ENCODE measurements at regions not wholly inside any gene's neighbourhood (a gene's known extent, or its start where the extent isn't known, plus 50 kb on each side); places are given as distances from the start of the nearest gene placed in this dataset.

DNA sequence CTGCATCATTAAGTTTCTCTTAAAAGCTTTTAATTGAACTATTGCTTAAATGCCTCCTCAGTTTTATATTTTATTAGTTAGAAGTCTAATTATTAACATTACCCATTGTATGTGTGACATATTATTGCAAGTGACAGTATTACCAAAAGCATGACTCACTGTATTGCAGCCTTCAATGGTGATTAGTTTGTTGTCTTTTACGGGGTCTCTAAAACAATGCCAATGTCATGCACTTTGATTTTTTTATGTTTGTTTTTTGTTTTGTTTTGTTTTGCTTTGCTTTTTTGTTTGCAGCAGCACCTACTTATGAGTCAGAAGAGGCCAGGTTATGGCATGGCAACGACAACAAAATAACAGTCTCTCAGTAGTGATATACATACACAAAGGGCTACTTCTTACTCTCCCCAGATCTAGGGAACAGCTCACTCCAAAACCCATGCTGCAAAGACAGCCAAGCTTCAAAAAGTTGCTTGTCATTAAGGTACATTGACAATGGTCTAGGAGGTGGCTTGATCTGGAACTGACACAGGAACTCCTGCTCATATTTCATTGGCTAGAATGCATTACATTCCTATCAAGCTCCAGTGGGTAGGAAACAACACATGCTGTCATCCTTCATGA, 293.7 kb upstream of the POM121L12 start:
- H2BK5ac ChIP-seq (ENCODE audit: low read depth, low read length, poor library complexity, severe bottlenecking) = no peak overlapping the region
- DNase-seq (no peak), ATAC-seq (ENCODE audit: low read depth) (no peak)
- BruUV-seq (replicated peaks) = no TSS peak
- H2BK120ac ChIP-seq (ENCODE audit: low read depth, low read length) = no peak overlapping the region
- no peak overlapping the region for H3K4ac ChIP-seq (ENCODE audit: low read depth, low read length)
- H3K9ac ChIP-seq (ENCODE audit: low read depth, low read length) = no peak overlapping the region
- H3K9me1 ChIP-seq (ENCODE audit: insufficient read depth, low read length) = no peaks in the 10 kb centered on the region
- H2AFZ ChIP-seq (replicated peaks; ENCODE audit: low read length, poor library complexity) = no peak overlapping the region
- H3K18ac ChIP-seq (ENCODE audit: low read depth, low read length) = no peak overlapping the region
- no peak overlapping the region for H3K23ac ChIP-seq (ENCODE audit: low read depth, low read length)
- H3K27me3 ChIP-seq (ENCODE audit: control insufficient read depth, insufficient read depth, low read length) = no peaks in the 10 kb centered on the region
- no peak overlapping the region for H4K91ac ChIP-seq (ENCODE audit: insufficient read depth, low read depth, low read length)
- no peak overlapping the region for H2BK20ac ChIP-seq (ENCODE audit: low read depth, low read length)
- no peak overlapping the region for H2BK15ac ChIP-seq (ENCODE audit: low read depth, low read length)
- dilution Hi-C loops (cut with HindIII; ENCODE audit: low sequenced_read_pairs, unreplicated experiment) (no loop called here), intact Hi-C loops (cut with micrococcal nuclease) (no loop called here), in situ Hi-C loops (cut with MboI; ENCODE audit: low sequenced_read_pairs) (no loop called here)
- H3K79me1 ChIP-seq (ENCODE audit: low read depth in 1 of 2, low read length in 2 of 2) = no peaks in the 10 kb centered on the region
- H3K56ac ChIP-seq (ENCODE audit: extremely low read depth, insufficient read depth, low read length) = no peak overlapping the region
- no peak overlapping the region for H3K4me2 ChIP-seq (ENCODE audit: low read depth, low read length)
- H3K36me3 ChIP-seq (ENCODE audit: control insufficient read depth, insufficient read depth, low read length) = no peaks in the 10 kb centered on the region
- no peak overlapping the region for H3K27ac ChIP-seq (ENCODE audit: insufficient read depth, low read length)
- ChIA-PET POLR2A (ENCODE audit: unreplicated experiment) (no interaction called here), CTCF (no interaction called here)
- no peak overlapping the region for H3K4me3 ChIP-seq (ENCODE audit: insufficient read depth, low read depth, low read length)
- no peak overlapping the region for H4K5ac ChIP-seq (ENCODE audit: low read depth, low read length)
- no peaks in the 10 kb centered on the region for H4K20me1 ChIP-seq (ENCODE audit: insufficient read depth, low read length)
- H3K14ac ChIP-seq (replicated peaks; ENCODE audit: low read depth, low read length) = no peak overlapping the region
- TF ChIP-seq FOS (IDR thresholded peaks at IDR 0.05; ENCODE audit: low read depth, low read length) (no peak), NFE2L2 (IDR thresholded peaks at IDR 0.05; ENCODE audit: low read depth, low read length) (no peak), MXI1 (IDR thresholded peaks at IDR 0.05; ENCODE audit: borderline replicate concordance, low read depth, low read length) (no peak), RCOR1 (IDR thresholded peaks at IDR 0.05; ENCODE audit: insufficient replicate concordance, low read length) (no peak), POLR2A (IDR thresholded peaks at IDR 0.05; ENCODE audit: low read depth, low read length) (no peak), RAD21 (IDR thresholded peaks at IDR 0.05; ENCODE audit: low read length) (no peak), CEBPB (IDR thresholded peaks at IDR 0.05; ENCODE audit: low read depth, low read length) (no peak), RFX5 (IDR thresholded peaks at IDR 0.05; ENCODE audit: low read depth, low read length) (no peak), CHD1 (IDR thresholded peaks at IDR 0.05; ENCODE audit: low read depth, low read length) (no peak), MAFK (IDR thresholded peaks at IDR 0.05; ENCODE audit: low read depth, low read length) (no peak), SMC3 (IDR thresholded peaks at IDR 0.05; ENCODE audit: low read depth, low read length) (no peak), BHLHE40 (IDR thresholded peaks at IDR 0.05; ENCODE audit: low read depth, low read length) (no peak), MAZ (IDR thresholded peaks at IDR 0.05; ENCODE audit: borderline replicate concordance, low read depth, low read length) (no peak), ELK1 (IDR thresholded peaks at IDR 0.05; ENCODE audit: borderline replicate concordance, low read depth, low read length) (no peak)
- TF ChIP-seq, protein P1, sequence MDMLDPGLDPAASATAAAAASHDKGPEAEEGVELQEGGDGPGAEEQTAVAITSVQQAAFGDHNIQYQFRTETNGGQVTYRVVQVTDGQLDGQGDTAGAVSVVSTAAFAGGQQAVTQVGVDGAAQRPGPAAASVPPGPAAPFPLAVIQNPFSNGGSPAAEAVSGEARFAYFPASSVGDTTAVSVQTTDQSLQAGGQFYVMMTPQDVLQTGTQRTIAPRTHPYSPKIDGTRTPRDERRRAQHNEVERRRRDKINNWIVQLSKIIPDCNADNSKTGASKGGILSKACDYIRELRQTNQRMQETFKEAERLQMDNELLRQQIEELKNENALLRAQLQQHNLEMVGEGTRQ (IDR thresholded peaks at IDR 0.05; ENCODE audit: low read depth, low read length) = no peak
- TF ChIP-seq, protein P2, sequence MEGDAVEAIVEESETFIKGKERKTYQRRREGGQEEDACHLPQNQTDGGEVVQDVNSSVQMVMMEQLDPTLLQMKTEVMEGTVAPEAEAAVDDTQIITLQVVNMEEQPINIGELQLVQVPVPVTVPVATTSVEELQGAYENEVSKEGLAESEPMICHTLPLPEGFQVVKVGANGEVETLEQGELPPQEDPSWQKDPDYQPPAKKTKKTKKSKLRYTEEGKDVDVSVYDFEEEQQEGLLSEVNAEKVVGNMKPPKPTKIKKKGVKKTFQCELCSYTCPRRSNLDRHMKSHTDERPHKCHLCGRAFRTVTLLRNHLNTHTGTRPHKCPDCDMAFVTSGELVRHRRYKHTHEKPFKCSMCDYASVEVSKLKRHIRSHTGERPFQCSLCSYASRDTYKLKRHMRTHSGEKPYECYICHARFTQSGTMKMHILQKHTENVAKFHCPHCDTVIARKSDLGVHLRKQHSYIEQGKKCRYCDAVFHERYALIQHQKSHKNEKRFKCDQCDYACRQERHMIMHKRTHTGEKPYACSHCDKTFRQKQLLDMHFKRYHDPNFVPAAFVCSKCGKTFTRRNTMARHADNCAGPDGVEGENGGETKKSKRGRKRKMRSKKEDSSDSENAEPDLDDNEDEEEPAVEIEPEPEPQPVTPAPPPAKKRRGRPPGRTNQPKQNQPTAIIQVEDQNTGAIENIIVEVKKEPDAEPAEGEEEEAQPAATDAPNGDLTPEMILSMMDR (conservative IDR thresholded peaks at IDR 0.05; ENCODE audit: low read depth, low read length) = no peak
- H4K8ac ChIP-seq (ENCODE audit: low read depth in 2 of 2, low read length in 2 of 2) = no peak overlapping the region
- WGBS, 2 experiments (ENCODE audit: extremely low coverage in 2 of 2, insufficient read length in 1 of 2) = no CpG with 5 or more reads among the region's 2 CpGs
- peaks cover 8% of the 10 kb centered on the region for H3K9me3 ChIP-seq (ENCODE audit: control insufficient read depth, insufficient read depth, low read length)
- no peak overlapping the region for H2AK9ac ChIP-seq (replicated peaks; ENCODE audit: low read depth, low read length, poor library complexity)
- H3K4me1 ChIP-seq (ENCODE audit: control insufficient read depth, insufficient read depth, low read length) = no peaks in the 10 kb centered on the region
- no peak overlapping the region for H2AK5ac ChIP-seq (ENCODE audit: low read depth, low read length)
